Breast epithelium (tissue), 4 donors: ENCODE measurements at regions not wholly inside any gene's neighbourhood (a gene's known extent, or its start where the extent isn't known, plus 50 kb on each side); places are given as distances from the start of the nearest gene placed in this dataset.

Experiments
- DNase-seq, 2 donors: peaks; one replicate each; pipeline ENCODE4 v3.0.0-alpha.2; 2019; ENCODE audit warnings: low spot score in 2 of 2
- H3K27ac ChIP-seq, 2 donors: fragments of 200-600 bp; sonication (generic) in 1 of 2; one replicate each; pipeline ENCODE4 v1.5.1; 2016 to 2019; ENCODE audit warnings: mild to moderate bottlenecking in 1 of 2
- H3K27me3 ChIP-seq, 2 donors: fragments of 200-600 bp; sonication (generic) in 1 of 2; one replicate each; pipeline versions ENCODE4 v1.5.1 to v1.6.0; 2017 to 2019; ENCODE audit warnings: control low read depth in 1 of 2, mild to moderate bottlenecking in 1 of 2
- H3K36me3 ChIP-seq: fragments of 200-600 bp; one replicate; pipeline ENCODE4 v1.5.1; 2019
- H3K4me1 ChIP-seq, 2 donors: fragments of 200-600 bp; sonication (generic); one replicate each; pipeline ENCODE4 v1.5.1; 2016 to 2019; ENCODE audit warnings: control low read depth in 1 of 2
- H3K4me3 ChIP-seq, 3 donors: fragments of 200-600 bp; sonication (generic); 1 replicate in 2 of 3; 2 replicates in 1 of 3; pipeline ENCODE4 v1.5.1; 2016 to 2019; ENCODE audit warnings: mild to moderate bottlenecking in 3 of 3, moderate library complexity in 2 of 3
- H3K9me3 ChIP-seq, 2 donors: fragments of 200-600 bp; sonication (generic) in 1 of 2; one replicate each; pipeline ENCODE4 v1.5.1; 2016 to 2019; ENCODE audit warnings: control low read depth in 1 of 2
- POLR2A ChIP-seq: fragments of 450-650 bp; IDR thresholded peaks from one replicate; pipeline ENCODE4 v1.6.1; 2016; ENCODE audit warnings: antibody characterized with exemption, mild to moderate bottlenecking, moderate library complexity
- POLR2AphosphoS5 ChIP-seq, 3 donors: sonication (generic); formaldehyde crosslinking; IDR thresholded peaks; one replicate each; pipeline ENCODE4 v1.6.1; 2017; ENCODE audit warnings: antibody characterized with exemption in 3 of 3
- intact Hi-C: fragments of 100-400 bp; cut with DNase I; formaldehyde crosslinking; loops from one replicate; pipeline ENCODE4 v1.15.1; 2023; ENCODE audit warnings: low total_unique reads
- TF ChIP-seq, protein P1 (sequence below), 3 donors: fragments of 450-650 bp; IDR thresholded peaks; one replicate each; pipeline ENCODE4 v1.5.1; 2016 to 2017; ENCODE audit warnings: antibody characterized with exemption in 3 of 3, mild to moderate bottlenecking in 3 of 3, moderate library complexity in 3 of 3

DNA sequence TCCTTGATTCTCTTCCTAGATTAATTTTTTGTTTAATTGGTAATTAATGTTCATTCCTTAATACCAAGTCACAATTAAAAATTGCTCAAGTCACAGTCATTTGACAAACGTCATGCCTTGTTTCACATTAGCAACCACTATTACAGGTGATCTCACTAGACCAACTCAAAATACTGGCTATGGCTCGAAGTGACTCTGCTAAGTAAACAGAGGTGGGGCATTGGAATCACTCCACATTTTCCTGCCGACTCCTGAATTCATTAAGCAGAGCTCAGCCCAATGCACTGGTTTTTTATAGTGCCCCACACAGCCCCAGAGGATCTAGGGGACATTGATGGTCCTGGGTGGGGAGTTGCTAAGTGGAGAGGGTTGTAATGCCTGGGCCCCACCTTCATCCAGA is 201.2 kb upstream of the NSMCE3 start:
- Histone ChIP-seq H3K4me3 (no peak overlapping the region), H3K27ac (peak overlapping the region in 1 of 2 donors; percentile 62), H3K36me3 (no peaks in the 10 kb centered on the region), H3K9me3 (no peaks in the 10 kb centered on the region), H3K27me3 (no peaks in the 10 kb centered on the region), H3K4me1 (no peaks in the 10 kb centered on the region)
- DNase-seq = no peak
- TF ChIP-seq POLR2AphosphoS5 (IDR thresholded peaks at IDR 0.05) = no peak
- intact Hi-C loops = no loop called here

DNA sequence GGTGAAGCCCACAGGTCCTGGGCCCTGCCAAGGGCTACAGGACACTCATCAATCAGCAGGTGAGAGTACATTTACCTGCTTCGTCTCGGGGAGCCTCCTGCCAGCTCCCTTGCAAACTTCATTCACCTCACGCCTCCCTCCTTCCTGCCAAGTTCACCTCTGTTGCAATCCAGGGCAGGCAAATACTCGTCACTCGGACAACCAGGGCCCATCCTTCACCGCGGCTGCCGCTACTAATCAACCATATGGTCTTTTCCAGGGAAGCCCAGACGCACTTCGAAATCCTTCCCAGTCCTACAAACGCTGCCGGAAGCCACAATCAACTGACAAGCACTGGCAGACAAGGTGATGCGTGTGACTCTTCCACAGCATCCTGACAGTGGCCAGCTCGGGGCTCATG is 200.7 kb upstream of the NSMCE3 start:
- Histone ChIP-seq H3K4me3 (no peak overlapping the region), H3K27ac (peak overlapping the region in 1 of 2 donors; percentile 62), H3K36me3 (no peaks in the 10 kb centered on the region), H3K9me3 (no peaks in the 10 kb centered on the region), H3K27me3 (no peaks in the 10 kb centered on the region), H3K4me1 (no peaks in the 10 kb centered on the region)
- TF ChIP-seq POLR2A (no peak), POLR2AphosphoS5 (IDR thresholded peaks at IDR 0.05) (no peak)
- TF ChIP-seq, protein P1, sequence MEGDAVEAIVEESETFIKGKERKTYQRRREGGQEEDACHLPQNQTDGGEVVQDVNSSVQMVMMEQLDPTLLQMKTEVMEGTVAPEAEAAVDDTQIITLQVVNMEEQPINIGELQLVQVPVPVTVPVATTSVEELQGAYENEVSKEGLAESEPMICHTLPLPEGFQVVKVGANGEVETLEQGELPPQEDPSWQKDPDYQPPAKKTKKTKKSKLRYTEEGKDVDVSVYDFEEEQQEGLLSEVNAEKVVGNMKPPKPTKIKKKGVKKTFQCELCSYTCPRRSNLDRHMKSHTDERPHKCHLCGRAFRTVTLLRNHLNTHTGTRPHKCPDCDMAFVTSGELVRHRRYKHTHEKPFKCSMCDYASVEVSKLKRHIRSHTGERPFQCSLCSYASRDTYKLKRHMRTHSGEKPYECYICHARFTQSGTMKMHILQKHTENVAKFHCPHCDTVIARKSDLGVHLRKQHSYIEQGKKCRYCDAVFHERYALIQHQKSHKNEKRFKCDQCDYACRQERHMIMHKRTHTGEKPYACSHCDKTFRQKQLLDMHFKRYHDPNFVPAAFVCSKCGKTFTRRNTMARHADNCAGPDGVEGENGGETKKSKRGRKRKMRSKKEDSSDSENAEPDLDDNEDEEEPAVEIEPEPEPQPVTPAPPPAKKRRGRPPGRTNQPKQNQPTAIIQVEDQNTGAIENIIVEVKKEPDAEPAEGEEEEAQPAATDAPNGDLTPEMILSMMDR (IDR thresholded peaks at IDR 0.05) = no peak
- peak in 1 of 2 donors; percentile 34 for DNase-seq
- intact Hi-C loops = no loop called here

DNA sequence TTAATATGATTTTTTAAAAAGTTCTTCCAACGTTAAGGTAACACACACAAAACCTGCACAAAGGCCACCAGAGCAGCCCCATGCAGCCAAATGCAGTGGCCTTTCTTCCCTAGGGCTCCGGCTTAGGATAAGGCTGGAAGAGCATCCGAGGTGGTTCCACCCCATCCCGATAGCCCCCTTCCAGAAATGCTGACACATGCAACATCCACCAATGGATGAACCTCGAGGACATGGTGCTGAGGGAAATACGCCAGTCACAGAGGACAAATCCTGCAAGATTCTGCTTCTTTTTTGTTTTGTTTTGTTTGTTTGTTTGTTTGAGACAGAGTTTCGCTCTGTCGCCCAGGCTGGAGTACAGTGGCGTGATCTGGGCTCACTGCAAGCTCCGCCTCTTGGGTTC is 199.3 kb upstream of the NSMCE3 start:
- no peaks in the 10 kb centered on the region for H3K36me3 ChIP-seq
- no peak for DNase-seq
- no peak overlapping the region for H3K27ac ChIP-seq
- no peak overlapping the region for H3K4me3 ChIP-seq
- intact Hi-C loops = no loop called here
- no peaks in the 10 kb centered on the region for H3K9me3 ChIP-seq
- H3K4me1 ChIP-seq = no peaks in the 10 kb centered on the region
- no peak for TF ChIP-seq POLR2A
- TF ChIP-seq, protein P1 (IDR thresholded peaks at IDR 0.05) = no peak
- no peaks in the 10 kb centered on the region for H3K27me3 ChIP-seq

DNA sequence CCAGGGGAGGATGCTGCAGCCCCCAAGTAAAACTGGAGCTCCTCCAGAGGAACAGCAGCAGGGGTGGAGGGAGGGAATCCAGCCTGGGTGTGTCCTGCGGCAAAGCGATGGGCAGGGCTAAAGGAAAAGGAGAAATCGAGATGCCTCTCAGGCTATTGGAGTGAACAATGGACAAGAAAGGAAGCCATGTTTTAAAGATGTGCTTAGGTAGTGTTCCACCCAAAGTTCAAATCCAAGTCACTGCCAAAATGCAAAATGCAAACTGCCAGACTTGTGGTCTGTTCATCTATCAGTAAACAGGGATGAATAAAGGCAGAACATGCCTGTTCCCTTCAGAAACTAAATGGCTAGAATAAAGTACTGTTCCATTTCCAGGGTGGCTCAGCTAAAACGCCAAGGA is 197.5 kb upstream of the NSMCE3 start:
- Histone ChIP-seq H3K36me3 (no peaks in the 10 kb centered on the region), H3K9me3 (no peaks in the 10 kb centered on the region), H3K4me1 (no peaks in the 10 kb centered on the region), H3K27me3 (no peaks in the 10 kb centered on the region), H3K4me3 (no peak overlapping the region), H3K27ac (no peak overlapping the region)
- TF ChIP-seq POLR2A = no peak
- TF ChIP-seq, protein P1 (IDR thresholded peaks at IDR 0.05) = no peak
- no peak for TF ChIP-seq POLR2AphosphoS5 (IDR thresholded peaks at IDR 0.05)
- DNase-seq = no peak
- intact Hi-C loops = no loop called here

DNA sequence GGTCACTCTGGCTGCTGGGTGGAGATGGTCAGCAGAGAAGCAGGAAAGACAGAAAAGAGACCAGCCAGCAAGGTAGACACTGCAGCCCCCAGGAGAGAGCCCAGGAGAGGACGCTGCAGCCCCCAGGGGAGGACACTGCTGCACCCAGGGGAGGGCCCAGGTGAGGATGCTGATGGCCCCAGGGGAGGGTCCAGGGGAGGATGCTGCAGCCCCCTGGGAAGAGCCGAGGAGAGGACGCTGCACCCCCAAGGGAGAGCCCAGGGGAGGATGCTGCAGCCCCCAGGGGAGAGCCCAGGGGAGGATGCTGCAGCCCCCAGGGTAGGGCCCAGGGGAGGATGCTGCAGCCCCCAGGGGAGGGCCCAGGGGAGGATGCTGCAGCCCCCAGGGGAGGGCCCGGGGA is 196.7 kb upstream of the NSMCE3 start:
- H3K27ac ChIP-seq = no peak overlapping the region
- intact Hi-C loops = no loop called here
- TF ChIP-seq POLR2AphosphoS5 (IDR thresholded peaks at IDR 0.05) = no peak
- TF ChIP-seq, protein P1 (IDR thresholded peaks at IDR 0.05) = no peak
- DNase-seq = no peak
- no peaks in the 10 kb centered on the region for H3K4me1 ChIP-seq
- no peaks in the 10 kb centered on the region for H3K27me3 ChIP-seq
- no peaks in the 10 kb centered on the region for H3K9me3 ChIP-seq
- no peak overlapping the region for H3K4me3 ChIP-seq
- no peaks in the 10 kb centered on the region for H3K36me3 ChIP-seq

DNA sequence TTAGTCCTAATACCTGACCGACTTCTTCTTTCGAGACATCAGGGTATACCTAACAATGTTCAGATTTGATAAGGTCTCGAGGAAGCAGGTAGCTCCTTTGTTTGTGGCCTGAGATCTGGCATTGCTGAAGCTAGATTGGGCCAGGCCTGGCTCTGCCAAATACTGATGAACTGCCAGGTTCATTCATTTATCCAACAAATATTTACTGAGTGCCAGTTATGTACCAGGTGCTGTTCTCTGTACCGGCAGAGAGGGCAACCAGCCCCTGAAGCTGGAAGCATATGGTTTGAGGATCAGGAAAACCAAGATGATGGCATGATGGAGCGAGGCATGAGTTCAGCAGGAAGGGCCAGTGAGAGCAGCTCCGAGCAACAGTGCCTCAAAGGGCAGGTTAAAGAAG is 196.2 kb upstream of the NSMCE3 start:
- intact Hi-C loops = no loop called here
- TF ChIP-seq, protein P1 (IDR thresholded peaks at IDR 0.05) = no peak
- TF ChIP-seq POLR2A (no peak), POLR2AphosphoS5 (IDR thresholded peaks at IDR 0.05) (no peak)

More for the DNA sequence above, 196.2 kb upstream of the NSMCE3 start:
- Histone ChIP-seq H3K36me3 (no peaks in the 10 kb centered on the region), H3K4me1 (no peaks in the 10 kb centered on the region), H3K4me3 (no peak overlapping the region), H3K27me3 (no peaks in the 10 kb centered on the region), H3K9me3 (no peaks in the 10 kb centered on the region), H3K27ac (no peak overlapping the region)
- no peak for DNase-seq
